Globus pallidus (tissue), 1 donor: ENCODE measurements at regions not wholly inside any gene's neighbourhood (a gene's known extent, or its start where the extent isn't known, plus 50 kb on each side); places are given as distances from the start of the nearest gene placed in this dataset.
A peak's percentile ranks its signal among the peaks of the same experiment; 100 is the strongest.
"Not testable (repeated sequence)": the region's sequence is repeated elsewhere in the genome, so short reads cannot be mapped to it uniquely, and the experiment has no call there.

Experiments
- DNase-seq: peaks from one replicate; pipeline ENCODE4 v3.0.0-alpha.2; 2015; ENCODE audit warnings: low spot score

DNA sequence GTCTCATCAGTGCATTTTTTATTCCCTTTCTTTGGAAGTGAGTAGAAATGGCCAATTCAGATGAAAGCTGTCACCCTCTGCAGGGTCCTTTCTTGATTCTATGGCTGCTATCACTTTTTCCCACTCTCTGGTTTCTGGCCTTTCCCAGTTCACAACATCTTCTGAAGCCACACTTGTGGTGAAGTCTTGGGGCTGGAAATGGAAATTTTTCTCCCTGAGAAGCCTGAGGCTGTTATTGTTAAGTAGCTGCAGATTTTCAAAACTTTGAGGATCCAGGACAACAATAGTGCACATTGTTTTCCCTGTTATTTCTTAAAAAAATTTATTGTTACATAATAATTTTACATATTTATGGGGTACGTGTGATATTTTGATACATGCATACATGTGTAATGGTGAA lies 250.3 kb upstream of the RASGRP1 start:
- DNase-seq, result no peak

DNA sequence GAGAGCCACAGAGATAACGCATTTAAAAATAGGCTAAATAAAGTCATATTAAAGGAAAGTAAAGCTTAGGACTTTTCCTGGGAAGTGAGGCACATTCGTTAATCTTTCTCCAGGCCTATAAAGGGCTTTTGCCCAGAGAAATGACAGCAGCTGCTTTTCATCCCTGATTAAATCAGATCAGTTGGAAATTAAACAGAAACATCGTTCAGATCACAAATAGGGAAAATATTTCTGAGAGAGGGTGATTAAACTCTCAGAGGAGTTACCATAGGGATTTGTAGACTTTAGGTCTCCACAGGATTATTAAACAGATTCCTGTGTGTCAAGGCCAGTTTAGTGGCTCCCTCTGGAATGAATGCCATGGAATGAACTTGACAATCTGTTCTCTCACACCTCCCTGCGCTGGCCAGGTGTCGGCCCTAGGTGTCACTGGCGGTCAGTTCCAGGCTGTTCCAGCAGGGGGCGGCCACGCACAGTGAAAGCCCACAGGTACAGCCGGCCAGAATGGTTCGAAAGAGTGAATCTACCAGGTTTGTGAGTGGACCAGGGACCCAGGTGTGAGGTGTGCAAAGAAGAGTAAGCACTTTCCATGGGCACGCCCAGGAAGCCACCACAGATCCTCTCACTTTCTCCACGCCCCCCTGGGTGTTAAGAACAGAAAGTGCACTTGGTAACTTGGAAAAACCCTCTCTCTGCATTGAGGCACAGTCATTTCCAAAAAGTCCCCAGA lies 253.0 kb upstream of the RASGRP1 start:
- DNase-seq, result peak; percentile 15

DNA sequence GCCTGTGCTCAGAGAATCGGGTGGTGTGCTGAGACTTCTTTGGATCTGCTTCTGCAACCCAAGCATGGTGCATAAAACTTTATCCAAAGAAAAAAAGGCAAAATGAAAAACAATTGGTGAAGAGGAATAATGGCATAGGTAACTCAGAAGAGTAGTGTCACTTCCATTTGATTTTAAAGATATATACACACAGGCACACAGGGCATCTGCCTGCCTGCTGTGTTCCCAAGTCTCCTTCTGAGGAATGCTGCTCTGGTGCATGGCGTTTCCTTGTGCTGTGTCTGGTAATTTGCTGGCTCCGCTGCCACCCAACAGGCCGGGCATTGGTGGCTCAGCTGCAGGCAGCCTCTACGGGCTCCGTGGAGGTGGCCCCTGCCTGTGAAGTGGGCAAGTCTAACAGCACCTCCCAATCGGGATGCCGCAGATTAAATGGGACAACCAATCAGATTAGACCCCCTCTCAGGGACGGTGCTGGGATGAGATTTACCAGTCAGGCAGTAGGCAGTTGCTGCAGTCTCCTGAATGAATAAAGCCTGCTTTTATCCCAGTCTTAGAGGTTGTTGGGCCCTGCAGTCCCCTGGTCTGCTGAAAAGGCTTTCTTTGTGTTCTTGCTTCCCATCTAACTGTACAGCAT lies 253.7 kb upstream of the RASGRP1 start:
- DNase-seq, result peak; percentile 12

DNA sequence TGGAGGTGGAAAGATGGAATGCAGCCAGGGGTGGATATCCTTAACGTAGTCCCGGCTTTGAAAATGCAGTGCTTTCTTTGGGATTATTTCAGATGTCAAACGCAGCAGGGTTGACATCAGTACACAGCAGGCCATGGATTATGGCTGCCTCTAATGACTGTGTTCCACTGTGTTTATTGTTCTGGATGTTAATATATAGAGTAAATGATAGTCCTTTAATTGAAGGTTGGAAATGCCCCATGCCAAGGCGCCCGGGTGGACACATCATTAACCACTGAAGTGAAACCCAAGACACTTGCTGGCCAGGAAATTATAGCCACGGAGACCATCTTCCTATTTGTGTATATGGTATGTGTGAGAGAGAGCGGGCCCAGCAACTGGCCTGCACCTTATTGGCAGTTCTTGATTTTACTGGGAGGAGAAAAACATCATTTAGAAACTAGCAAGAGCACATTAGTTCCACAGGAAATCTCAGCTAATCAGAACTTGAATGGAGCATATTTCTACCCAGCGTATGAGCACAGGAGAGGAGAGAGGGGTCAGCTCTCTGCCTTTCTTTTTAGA lies 254.9 kb upstream of the RASGRP1 start:
- DNase-seq, result no peak

DNA sequence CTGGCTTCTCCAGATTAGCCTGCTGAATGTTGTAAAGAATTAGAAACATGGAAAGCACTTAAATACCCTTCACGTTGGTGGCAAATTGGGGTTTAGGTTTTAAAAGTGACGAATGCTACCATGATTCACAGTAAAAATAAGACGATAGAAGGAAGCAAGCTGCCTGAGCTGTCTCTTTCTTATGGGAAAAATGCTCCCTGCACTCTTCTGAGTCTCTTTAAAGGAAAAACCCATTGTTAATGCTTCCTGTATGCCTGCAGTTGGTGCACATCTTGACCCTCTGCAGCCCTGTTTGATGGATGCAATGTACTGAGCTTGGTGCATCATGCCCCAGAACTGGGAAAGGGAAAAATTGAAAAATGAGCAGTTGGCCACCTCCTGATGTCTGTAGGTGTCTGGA lies 258.6 kb upstream of the RASGRP1 start:
- DNase-seq, result no peak

DNA sequence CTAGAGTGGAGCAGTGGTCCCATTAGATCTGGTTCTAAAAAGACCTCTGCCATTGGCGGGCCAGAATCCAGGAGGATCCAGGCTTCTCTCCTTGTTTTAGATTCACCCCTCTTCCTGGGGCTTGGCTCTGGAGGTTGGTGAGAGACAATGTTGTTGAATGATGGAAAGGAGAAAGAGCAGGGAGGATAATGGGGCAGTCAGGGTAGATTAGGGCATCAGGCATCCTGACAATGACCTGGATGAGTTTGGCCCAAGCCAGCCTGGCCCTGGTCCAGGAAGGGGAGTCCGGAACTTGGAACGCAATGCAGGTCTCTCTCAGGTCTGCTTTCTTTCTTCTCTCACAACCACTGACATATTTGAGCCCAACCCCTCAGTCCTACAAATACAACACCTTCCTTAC lies 260.1 kb upstream of the RASGRP1 start:
- no peak for DNase-seq

DNA sequence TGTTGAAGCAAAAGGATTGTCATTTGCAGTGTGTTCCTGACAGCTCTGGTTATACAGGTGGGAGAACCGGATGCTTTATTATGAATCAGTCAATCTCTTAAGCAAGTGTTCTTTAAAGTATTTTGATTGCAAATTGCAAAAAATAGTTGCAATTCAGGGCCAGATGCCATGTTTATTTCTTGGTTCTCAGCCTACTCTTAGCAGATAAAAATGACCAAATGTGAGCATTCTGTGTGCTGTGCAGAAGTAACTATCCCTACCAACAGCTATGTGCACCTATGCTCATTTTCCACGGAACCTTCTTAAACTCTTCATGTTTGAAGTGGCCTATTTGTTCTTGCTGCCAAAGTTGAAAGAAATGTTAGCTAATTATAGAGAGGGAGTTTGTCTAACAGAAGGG lies 262.3 kb upstream of the RASGRP1 start:
- no peak for DNase-seq

DNA sequence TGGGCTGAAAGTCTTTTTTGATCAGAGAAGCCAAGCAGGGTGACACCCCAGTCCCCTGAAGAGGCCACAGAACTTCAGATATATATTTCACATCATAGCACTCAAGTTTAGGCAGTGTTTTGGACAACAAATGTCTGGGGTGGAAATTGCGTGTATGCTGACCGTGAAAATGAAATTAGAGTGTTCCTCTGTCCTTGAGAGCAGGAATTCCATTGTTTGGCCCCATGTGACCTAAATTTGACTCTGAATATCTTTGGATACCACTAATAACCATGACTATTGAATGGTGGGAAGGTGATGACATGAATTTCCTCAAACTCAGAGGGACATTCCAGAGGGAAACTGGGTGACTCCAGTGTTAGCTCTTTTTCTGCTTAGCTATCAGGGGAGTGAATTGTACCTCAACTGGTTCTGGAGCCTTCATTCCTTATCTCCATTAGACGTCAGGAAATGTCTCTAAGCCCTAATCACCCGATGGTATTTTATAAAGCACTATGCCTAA lies 263.5 kb upstream of the RASGRP1 start:
- no peak for DNase-seq

DNA sequence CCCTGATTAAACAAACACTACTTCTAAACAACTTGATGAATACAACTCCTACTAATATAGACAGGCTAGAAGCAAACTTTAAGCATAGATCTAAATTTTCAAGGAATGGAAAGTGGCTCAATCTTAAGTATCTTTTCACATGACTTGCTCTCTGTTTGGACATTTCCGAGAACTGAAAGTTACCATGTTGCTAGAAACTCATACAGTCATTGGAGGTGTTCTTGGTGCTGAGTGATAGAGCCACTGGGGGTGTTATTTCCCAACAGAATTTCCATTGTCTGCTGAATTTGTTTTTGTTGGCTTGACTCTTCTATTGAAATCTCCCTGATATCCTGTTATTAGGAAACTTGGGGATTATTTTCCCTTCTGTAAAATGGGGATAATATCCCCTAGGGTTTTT lies 264.5 kb upstream of the RASGRP1 start:
- no peak for DNase-seq

DNA sequence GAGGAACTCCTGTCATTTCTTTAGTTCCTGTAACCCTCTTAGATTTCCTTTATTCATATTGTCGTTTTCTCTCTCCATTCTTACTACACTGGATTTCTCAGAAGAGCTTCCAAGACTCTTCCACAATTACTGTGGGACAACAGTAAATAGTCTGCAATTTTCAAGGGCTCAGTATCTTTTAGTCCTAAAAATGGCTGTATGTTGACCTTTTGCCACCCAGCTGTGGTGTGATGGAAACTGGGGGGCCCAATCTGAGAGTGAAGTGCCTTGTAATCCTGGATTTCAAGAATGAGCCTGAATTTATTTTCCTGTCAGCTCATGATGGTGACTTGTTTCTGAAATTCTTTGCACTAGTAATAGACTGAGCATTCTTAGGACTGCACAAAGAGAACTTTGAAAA lies 277.6 kb upstream of the RASGRP1 start:
- DNase-seq, result no peak

DNA sequence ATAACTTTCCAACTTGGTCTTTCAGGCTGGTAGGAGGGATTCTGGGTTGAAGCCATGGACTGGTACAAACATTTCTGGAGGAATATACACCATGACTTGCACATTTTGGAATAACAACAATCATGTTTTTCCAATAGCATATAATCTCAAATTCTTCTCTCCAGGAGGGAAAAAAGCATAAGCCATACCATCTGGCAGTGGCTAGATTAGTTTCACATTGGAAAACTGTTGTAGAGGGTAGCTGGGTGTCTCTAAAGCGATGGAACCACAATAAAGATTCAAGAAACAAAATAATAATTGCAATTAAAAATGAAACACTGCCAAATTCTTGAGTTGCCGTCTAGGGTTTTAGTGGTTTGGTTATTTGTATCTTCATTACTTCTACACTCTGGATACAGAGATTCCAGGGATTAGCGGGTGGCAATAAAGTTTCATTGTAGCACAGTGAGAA lies 278.5 kb upstream of the RASGRP1 start:
- DNase-seq, result no peak

DNA sequence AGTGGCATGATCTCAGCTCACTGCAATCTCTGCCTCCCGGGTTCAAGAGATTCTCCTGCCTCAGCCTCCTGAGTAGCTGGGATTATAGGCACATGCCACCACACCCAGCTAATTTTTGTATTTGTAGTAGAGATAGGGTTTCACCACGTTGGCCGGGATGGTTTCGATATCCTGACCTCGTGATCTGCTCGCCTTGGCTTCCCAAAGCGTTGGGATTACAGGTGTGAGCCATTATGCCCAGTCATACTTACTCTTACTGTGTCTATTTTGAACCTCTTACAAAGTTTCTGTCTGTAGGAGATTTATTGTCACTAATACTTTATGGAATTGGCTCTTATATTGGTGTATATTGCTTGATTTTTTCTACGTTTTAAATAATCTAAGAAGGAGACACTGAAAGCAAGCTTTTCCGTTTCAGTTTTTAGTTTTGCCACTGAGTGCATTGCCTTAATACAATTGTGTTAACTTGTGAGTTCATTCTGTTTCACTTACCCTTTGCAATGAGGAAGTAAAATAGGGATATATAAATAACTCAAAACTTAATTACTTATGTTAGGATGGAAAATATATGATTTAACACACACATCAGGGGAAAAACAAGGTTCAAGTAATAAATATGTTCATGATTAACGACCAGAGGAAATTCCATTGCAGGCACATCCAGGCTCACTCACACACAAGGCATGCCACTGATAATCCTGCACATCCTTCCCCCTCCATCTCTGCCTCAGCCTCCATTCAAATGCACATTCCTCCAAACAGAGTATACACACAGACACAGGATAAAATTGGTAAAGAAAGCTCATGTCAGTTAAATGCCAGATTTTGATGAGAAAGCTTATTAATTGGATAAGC lies 279.3 kb upstream of the RASGRP1 start:
- DNase-seq, result no peak

DNA sequence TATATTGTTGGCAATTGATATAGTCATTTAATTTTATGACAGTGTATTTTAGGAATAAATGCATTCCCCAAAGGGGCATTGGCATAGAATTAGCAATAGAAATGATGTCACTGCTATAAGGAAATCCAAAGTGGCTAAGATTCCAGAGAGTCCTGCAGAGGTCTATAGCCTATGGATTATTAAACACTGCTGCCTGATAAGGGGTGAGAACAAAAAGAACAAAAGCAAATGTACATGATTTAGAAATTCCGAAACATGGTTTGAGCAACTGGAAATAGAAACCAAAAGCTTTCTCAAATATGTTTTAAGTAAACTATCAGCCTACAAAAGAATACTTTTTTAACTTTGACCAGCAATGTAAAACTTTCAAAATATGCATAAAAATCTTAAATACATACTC lies 280.1 kb upstream of the RASGRP1 start:
- no peak for DNase-seq

DNA sequence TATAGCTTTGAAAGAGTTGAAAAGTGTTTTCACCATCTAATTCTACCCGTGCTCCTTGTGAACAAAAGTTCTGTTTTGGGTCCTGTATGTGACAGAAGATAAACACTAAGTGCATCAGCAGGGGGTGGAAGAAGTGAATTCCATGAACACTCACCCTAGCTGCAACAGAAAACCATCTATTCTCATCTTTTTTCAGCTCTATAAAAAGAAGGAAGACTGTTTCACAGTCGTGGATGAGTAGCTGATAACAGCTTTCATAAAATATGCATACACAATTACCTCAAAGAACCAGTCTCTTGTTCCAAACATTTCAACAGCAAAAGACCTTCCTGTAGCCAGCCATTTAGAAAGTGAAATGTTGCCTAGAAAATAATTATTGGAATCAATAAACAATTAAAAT lies 281.7 kb upstream of the RASGRP1 start:
- no peak for DNase-seq

DNA sequence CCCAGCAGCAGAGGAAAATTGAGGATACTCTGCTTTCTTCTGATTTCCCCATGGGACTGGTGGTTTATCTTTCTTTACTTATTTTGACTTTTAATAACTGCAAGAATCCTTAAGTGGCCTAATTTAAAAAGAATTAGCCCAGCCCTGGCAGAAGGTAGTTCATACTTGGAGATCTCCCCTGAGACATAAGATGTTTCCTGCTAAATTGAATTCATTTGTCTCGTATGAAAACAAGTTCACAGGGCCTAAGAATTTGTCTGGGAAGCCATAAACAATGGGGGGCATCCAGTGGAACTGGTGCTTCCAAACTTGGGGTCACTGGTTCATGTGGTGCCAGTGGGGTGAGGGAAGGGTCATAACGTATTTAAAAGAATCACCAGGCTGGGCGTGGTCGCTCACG lies 283.1 kb upstream of the RASGRP1 start:
- DNase-seq, result no peak

DNA sequence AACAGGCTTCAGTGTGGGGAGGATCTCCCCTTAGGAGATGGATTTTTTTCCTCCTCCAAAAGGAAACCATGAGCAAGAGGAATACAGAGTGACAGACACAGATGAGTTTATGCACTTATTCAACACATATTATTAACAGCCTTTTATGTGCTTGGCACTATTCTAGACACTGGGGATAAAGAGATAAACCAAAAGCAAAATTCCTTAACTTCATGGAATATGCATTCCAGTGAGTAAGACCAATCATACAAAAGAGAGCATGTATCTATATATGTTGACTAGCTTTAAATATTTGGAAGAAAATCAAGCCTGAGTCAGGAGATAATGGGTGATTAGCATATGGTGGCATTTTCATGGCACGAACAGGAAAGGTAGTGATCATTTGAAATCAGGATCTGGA lies 284.4 kb upstream of the RASGRP1 start:
- DNase-seq, result no peak

DNA sequence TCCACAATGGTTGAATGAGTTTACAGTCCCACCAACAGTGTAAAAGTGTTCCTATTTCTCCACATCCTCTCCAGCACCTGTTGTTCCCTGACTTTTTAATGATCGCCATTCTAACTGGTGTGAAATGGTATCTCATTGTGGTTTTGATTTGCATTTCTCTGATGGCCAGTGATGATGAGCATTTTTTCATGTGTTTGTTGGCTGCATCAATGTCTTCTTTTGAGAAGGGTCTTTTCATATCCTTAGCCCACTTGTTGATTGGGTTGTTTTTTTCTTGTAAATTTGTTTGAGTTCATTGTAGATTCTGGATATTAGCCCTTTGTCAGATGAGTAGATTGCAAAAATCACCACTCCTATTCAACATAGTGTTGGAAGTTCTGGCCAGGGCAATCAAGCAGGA lies 287.6 kb upstream of the RASGRP1 start:
- DNase-seq, result not testable (repeated sequence)

DNA sequence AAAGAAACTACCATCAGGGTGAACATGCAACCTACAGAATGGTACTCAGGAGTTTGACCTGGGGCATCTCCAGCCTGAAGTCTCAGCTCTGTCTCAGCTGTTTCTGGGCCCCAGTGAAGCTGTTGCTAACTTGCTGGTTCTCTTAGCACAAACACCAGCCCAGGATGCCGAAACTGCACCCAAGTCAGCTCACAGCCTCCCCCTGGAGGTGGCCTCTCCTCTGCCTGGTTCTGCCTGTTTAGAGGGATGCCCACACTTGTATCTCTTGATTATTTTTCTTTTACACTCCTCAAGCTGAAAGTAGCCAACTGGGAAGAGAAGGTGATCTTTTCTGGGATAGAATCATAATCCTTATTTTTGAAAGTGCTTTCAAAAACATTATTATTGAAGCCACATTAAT lies 289.0 kb upstream of the RASGRP1 start:
- no peak for DNase-seq

DNA sequence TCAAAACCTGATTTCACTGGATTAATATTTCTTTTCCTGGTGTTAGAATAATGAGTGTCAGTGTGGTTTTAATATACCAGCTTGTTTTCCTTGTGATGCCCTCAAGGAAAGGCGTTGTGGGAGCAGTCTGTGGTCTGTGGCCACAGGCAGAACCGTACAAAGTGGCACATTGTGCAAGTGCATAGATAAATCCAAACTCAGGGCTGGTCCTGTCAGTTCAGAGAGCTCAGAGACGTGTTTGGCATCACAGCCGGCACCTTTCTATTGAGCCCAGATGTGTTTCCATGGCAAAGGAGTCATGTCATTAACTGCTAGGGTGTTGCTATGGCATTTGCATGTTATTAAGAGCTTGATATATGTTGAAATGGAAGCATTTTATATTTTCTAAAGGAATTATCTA lies 289.9 kb upstream of the RASGRP1 start:
- no peak for DNase-seq

DNA sequence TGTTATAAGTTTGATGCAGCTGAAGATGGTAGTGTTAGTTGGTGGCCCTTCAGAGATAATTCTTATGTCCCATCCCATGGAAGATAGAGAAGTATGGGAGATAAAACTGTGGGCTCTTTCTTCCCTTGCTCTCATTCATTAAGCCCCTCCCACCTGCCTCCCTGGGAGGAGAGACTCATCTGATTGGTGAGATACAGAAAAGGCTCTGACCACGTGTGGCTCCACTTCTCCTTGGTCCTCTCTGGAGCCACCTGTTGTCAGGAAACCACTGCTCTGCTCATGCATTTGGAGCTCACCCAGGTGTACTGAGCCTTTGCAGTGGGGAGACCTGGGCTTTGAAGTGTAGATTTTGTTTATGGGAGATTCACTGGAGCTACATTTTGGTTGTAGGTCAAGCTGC lies 293.2 kb upstream of the RASGRP1 start:
- no peak for DNase-seq

DNA sequence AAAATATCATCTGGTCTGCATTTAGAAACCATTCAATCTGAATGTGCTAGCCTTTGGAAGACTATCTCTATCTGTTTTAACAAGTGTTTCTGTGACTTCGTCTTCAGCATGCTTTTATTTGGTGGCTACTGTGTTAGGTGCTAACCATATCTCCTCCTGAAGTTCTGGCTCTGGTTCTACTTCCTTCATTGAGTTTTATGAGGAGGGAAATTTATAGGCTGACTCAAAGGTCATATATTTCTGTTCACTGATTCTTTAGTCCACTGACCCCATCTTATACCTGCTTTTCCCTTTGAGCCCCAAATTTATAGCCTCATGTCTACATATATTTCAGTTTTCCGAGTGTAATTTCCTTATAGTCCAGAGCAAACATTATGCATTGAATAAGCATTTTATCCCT lies 295.0 kb upstream of the RASGRP1 start:
- DNase-seq, result no peak

DNA sequence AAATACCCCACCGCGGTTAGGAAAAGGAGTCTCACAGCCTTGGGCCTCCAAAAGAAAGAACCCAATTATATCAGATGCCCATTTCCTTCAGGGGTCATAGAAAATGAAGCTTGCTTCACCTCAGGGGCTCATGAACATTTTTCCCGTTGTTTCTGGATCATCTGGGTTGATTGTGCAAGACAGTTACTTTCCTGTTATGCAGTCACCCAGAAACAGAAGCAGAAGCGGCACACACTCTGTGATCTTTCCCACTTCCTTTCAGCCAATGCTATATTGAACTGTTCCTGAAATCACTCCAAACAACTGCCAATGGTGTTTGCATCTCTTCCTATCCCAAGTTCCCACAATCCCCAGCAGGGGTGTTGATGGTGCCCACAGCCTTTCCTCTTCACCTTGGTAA lies 295.6 kb upstream of the RASGRP1 start:
- peak; percentile 16 for DNase-seq

DNA sequence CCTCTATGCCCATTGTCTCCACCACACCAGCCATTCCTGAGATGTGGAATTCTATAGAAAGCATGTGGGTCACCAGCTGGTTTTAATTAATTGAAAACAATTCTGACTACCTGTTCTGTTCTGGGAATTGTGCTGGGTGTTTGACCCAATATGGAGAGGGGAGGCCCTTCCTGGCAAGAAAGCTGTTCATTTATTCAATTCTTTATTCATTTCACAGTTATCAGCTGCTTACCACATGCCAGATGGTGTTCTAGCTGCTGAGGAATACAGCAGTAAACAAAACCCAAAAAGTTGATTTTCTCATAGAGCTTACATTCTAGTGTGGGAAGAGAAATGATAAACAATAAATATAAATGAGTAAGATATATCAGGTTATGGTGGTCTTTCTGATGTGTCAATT lies 296.1 kb upstream of the RASGRP1 start:
- no peak for DNase-seq
